Amniotic epithelial cell (primary cell): ENCODE measurements at regions not wholly inside any gene's neighbourhood (a gene's known extent, or its start where the extent isn't known, plus 50 kb on each side); places are given as distances from the start of the nearest gene placed in this dataset.

ENCODE experiments used
- DNase-seq: peaks from one replicate; pipeline ENCODE4 v3.0.0-alpha.2; 2010; ENCODE audit warnings: low read depth

- DNase-seq = no peak
These were observed 101.2 kb upstream of the GNAO1 start for GRCh38 chr16:56090076-56090475.

DNA sequence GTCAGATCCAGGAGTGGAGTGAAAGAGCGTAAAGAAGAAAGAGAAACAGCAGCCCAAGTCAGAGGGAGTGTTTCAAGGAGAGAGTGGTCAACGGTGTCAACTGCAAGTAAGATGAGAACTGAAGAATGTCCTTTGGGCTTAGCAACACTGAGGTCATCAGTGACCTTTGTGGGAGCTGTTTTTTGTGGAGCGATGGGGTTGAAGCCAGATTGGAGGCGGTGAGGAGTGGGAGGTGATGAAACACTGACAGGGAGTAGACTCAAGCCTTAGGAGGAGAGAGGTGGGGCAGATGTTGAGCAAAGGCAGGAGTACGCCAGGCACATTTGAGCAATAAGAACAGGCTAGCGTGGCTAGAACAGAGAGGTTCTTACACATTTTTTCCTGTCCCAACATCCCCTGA, 103.7 kb upstream of the GNAO1 start:
- DNase-seq = no peak

GRCh38 chr16:56081371-56081770, 109.9 kb upstream of the GNAO1 start:
- DNase-seq = no peak

DNA sequence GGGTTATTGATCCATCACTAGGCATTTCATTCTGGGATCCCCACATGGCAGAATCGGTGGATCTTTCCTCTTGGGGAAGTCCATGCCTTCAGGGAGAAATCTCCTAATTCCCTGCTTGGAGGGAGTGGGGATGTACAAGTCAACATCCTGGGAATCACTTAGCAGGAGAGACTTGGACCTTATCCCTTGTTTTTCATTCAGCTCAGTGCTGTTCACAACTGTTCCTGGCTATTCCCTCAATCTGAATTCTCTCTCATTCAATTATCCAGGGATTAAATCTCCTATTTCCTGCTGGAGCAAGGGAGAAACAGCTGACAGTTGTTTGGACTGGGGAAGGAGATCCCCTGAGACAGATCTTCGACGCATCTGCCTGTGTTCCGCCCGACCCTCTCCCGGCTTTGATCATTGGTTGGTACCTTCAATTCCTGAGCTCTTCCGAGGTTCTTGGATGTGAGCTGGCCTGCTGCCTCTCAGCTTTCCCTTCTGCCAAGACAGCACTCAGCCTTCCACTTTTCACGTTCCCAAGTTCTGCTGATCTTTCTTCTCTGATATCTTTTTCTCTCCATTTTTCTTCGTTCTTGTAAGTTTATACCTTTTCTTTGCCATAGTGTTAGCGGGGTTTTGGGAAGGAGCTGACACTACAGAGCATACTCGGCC, 115.4 kb upstream of the GNAO1 start:
- no peak for DNase-seq

DNA sequence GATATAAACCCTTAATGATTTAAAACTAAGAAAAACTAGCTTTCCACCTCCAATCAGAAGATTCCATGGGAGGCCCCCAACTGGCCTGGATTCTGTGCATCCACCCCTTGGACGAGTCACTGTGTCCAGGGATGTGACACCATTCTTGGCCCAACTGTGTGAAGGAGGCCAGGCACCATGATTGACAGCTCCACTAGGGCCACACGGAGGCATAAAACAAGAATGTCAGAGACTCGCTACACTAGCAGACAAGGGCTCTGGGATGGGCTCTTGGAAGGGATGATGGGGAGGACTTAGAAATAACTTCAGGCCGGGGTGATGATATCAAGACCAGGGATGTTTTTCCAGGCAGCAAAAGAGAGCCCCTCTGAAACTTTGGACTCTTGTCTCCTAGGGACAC, 117.8 kb upstream of the GNAO1 start:
- no peak for DNase-seq

- no peak for DNase-seq
These were observed 119.2 kb upstream of the GNAO1 start for GRCh38 chr16:56072096-56072495.

- no peak for DNase-seq
These were observed 122.5 kb upstream of the GNAO1 start for GRCh38 chr16:56068816-56069215.

DNA sequence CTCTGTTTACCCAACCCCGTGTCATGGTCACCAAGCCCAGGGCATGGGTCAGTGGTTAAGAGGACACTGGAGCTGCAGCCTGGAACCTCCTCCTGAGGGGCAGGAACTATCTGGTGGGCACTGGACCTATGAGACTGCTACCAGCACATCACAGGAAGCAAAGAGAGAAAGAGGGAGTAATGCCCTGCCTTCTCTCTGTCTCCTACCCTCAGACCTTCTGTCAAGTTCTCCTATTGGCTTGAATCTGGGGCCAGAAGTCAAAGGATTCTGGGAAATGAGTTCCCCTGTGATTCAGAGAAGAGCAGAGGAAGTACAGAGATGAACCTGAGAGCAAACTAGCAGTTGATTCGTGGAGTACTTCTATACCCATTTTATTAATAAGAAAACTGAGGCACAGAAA, 123.0 kb upstream of the GNAO1 start:
- no peak for DNase-seq

DNA sequence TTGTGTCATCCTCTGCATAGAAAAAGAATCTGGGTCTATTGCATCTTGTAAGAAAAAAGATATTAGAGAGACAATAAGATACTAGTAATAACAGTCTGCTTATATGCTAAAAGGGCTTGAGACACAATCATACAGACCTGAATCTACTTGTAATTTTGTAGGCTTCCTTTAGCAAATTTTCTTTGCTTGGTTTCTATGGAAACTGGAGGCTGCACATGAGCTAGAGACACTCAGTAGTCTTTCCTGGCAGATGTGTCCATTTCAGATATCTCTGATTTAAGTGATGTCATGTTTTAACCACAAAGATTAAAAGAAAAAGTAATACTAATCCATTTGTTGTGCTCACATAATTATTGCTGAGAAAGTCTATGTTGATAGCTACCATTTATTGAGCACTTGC, 123.9 kb upstream of the GNAO1 start:
- no peak for DNase-seq

DNA sequence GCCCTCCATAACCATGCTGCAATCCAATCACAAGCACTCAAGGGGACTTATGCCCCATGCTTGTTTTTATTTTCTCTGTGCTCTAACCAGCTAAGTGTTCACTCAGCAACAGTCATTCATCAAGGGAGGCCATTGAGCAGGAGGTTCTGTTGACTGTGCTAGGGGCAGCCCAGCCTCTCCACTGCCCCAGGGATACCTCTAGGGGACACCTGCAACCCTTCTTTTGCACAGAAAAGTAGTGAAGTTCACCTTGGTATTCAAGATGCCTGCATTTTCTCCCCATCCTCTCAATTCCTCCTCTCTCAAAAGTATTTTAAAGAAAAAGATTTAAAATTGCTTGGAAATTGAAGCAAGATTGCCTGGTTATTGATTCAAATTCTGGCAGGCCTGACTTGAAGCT, 124.7 kb upstream of the GNAO1 start:
- no peak for DNase-seq

GRCh38 chr16:56063111-56063510, 128.2 kb upstream of the GNAO1 start:
- DNase-seq = no peak

DNA sequence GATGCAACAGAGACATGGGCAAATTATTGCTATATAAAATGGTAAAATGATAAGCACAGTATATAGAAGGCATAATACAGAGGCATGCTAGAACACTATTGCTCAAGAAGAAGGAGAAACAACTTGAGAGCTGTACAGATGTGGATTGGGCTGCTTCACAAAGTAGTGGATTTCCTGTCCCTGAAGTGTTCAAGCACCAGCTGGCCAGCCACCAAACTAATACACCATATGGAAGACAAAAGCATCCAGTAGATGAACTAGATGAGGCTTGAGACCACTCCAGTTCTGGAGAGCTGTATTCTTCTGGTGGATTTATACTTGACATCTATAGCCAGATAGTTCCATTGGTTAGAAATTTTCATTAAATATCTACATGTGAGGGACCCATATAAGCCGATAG, 134.1 kb upstream of the GNAO1 start:
- DNase-seq = no peak

DNA sequence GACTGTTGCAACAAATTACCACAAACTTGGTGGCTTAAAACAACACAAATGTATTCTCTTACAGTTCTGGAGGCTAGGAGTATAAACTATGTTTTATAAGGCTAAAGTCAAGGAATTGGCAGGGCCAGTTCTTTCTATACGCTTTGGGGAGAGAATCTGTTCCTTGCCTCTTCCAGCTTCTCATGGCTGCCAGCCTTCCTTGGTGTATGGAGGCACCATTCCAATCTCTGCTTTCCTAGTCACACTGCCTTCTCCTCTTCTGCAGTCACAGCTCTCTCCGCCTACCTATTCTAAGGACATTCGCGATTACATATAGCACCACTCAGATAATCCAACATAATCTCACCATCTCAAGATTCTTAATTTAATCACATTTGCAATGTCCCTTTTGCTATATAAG, 140.4 kb upstream of the GNAO1 start:
- DNase-seq = no peak

- no peak for DNase-seq
These were observed 142.7 kb upstream of the GNAO1 start for GRCh38 chr16:56048425-56049105.

GRCh38 chr16:56047307-56048234, 143.7 kb upstream of the GNAO1 start:
- DNase-seq = no peak

GRCh38 chr16:56042416-56042815, 148.9 kb upstream of the GNAO1 start:
- no peak for DNase-seq

DNA sequence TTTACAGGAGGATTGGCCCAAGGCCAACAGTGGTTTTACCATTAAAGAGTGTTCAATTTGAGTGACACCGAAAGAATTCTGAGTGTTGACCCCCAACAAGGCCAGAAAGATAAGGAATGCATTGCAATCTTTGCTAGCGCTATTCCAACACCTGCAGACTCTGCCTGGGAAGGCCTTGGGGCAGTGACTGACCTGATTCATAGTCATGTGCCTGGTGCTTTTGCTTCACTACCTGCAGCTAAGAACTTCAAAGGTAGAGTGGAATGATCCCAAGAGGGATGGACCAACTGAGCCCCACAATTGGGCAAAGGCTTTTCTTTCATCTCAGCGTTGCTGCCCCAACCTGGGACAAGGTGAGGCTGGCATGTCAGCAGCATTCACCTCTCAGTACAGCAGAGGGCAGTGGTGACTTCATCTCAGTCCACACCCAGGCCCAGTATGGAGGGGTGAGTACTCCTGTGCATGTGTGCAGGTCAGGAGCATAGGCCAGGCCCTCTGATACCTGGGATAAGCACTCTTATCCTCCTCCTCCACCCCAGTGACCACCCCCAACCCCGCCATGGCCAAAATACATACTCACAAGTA, 149.6 kb upstream of the GNAO1 start:
- DNase-seq = no peak

DNA sequence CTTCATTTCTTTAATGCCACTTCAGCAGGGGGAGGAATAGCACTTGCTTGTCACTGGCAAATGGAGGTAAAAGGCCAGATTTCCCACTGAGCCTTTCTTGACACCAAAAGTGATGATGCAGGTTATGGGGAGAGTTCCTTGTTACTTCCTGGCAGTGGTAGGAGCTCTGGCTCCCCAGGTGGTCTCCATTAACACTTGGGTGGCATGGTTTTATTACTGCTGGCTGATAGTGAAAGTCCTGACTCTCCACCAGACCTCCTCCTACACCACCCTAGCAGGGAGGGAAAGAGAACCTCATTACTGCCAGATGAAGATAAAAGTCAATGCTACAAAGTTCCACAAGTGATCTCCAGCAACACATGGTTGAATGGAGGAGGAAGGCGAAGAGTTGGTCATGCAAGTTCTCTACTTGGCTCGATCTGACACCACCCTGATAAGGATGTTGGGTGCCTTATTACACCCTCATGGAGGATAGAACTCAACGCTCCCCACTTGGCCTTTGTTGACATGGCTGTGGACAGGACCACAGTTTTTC, 152.7 kb upstream of the GNAO1 start:
- no peak for DNase-seq

GRCh38 chr16:56032072-56032471, 156.9 kb upstream of the CES5A start:
- no peak for DNase-seq

- DNase-seq = no peak
These were observed 153.9 kb upstream of the CES5A start for GRCh38 chr16:56029026-56029425.

DNA sequence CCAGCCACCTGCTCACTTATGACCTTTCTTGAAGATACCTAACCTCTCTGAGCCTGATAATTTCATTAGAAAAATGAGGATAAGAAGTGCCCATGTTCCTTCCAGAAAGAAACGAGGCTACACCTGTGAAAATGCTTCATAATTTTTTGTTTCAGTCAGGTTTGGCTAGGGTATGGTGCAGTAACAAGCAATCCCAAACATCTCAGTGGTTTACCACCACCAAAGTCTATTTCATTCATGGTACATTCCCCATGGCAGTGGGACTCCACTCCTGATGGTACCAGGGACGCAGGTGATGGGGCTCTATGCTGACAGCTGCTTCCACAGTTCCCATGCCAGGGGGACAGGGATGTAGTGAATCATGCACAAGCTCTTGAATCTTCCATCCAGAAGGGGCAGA, 147.6 kb upstream of the CES5A start:
- no peak for DNase-seq

DNA sequence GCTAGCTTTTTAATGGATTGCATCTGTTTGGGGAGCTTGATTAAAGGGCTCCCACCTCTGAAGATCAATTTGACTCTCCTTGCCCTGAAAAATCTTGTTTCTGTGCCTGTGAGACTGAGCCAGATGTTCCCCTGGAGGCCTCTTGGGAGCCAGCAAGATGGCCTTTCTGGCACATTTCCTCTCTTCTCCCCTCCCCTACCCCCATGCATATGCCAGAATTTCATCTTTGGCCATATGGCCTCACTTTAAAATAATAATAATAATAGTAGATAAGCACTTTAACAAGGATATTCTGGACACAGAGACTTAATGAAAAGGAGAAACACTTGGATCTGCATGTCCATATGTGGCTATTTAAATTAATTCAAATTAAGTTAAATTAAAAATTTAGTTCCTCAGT, 144.1 kb upstream of the CES5A start:
- no peak for DNase-seq
